CD14-positive monocyte (primary cell): ENCODE measurements at regions not wholly inside any gene's neighbourhood (a gene's known extent, or its start where the extent isn't known, plus 50 kb on each side); places are given as distances from the start of the nearest gene placed in this dataset.

Source experiments
- DNase-seq, 3 donors: peaks; one replicate each; pipeline ENCODE4 v3.0.0-alpha.2; 2011 to 2022
- H2AFZ ChIP-seq: 2 replicates; pipeline ENCODE4 v1.6.0; 2012; ENCODE audit warnings: mild to moderate bottlenecking, low read depth, low read length, inconsistent platforms; ENCODE audit not compliant: insufficient read depth, poor library complexity, severe bottlenecking
- H3K27ac ChIP-seq, 2 donors: 1 replicate in 1 of 2; 2 replicates in 1 of 2; pipeline ENCODE4 v1.5.1; 2012 to 2013; ENCODE audit warnings: low read length in 2 of 2, control low read depth in 1 of 2, inconsistent platforms in 1 of 2, low read depth in 1 of 2, mild to moderate bottlenecking in 1 of 2
- H3K27me3 ChIP-seq, 2 donors: one replicate each; pipeline versions ENCODE4 v1.6.0 to v1.6.1; 2011 to 2013; ENCODE audit warnings: low read length in 2 of 2; ENCODE audit not compliant: control insufficient read depth in 2 of 2, insufficient read depth in 2 of 2
- H3K36me3 ChIP-seq, 2 donors: replicated peaks in 1 of 2; 1 replicate in 1 of 2; 2 replicates in 1 of 2; pipeline versions ENCODE4 v1.5.1 to v1.6.1; 2012 to 2013; ENCODE audit warnings: low read length in 2 of 2, control low read depth in 1 of 2, inconsistent platforms in 1 of 2, mild to moderate bottlenecking in 1 of 2; ENCODE audit not compliant: insufficient read depth in 2 of 2, control insufficient read depth in 1 of 2
- H3K4me1 ChIP-seq, 2 donors: 1 replicate in 1 of 2; 2 replicates in 1 of 2; pipeline versions ENCODE4 v1.5.1 to v1.6.1; 2012 to 2013; ENCODE audit warnings: low read length in 2 of 2, control low read depth in 1 of 2, inconsistent platforms in 1 of 2, mild to moderate bottlenecking in 1 of 2, moderate library complexity in 1 of 2; ENCODE audit not compliant: insufficient read depth in 2 of 2, control insufficient read depth in 1 of 2
- H3K4me2 ChIP-seq: replicated peaks from 2 replicates; pipeline ENCODE3; 2012; ENCODE audit warnings: low read length, moderate library complexity, mild to moderate bottlenecking; ENCODE audit not compliant: poor library complexity, severe bottlenecking; ENCODE audit errors: extremely low read depth
- H3K4me3 ChIP-seq, 3 experiments: fragments of 200-600 bp in 1 of 3; sonication (generic) in 1 of 3; replicated peaks in 1 of 3; 1 replicate in 2 of 3; 2 replicates in 1 of 3; pipeline ENCODE4 v1.5.1; 2011 to 2013; ENCODE audit warnings: low read length in 3 of 3, mild to moderate bottlenecking in 3 of 3, control low read depth in 2 of 3, low read depth in 2 of 3, inconsistent platforms in 1 of 3, moderate library complexity in 1 of 3
- H3K79me2 ChIP-seq: 2 replicates; pipeline ENCODE4 v1.6.0; 2012; ENCODE audit warnings: mild to moderate bottlenecking, control low read depth, inconsistent platforms, low read length, moderate library complexity; ENCODE audit not compliant: insufficient read depth
- H3K9ac ChIP-seq: 2 replicates; pipeline ENCODE4 v1.6.0; 2017; ENCODE audit warnings: low read length, mild to moderate bottlenecking; ENCODE audit not compliant: insufficient read depth, poor library complexity, severe bottlenecking
- H3K9me3 ChIP-seq, 2 donors: replicated peaks in 1 of 2; 1 replicate in 1 of 2; 2 replicates in 1 of 2; pipeline versions ENCODE4 v1.5.1 to v1.6.1; 2012 to 2013; ENCODE audit warnings: low read length in 2 of 2, control low read depth in 1 of 2; ENCODE audit not compliant: control insufficient read depth in 1 of 2, insufficient read depth in 1 of 2
- H4K20me1 ChIP-seq: 2 replicates; pipeline ENCODE4 v1.6.0; 2012; ENCODE audit warnings: mild to moderate bottlenecking, low read length, control low read depth, moderate library complexity; ENCODE audit not compliant: insufficient read depth
- H3K27ac Mint-ChIP-seq, 7 donors: one replicate each; pipeline ENCODE4 v1.8.0; 2020; ENCODE audit warnings: mild to moderate bottlenecking in 7 of 7, mixed read lengths in 7 of 7, moderate library complexity in 6 of 7, inconsistent platforms in 2 of 7
- H3K27me3 Mint-ChIP-seq, 3 donors: one replicate each; pipeline ENCODE4 v1.8.0; 2021 to 2022; ENCODE audit warnings: low read depth in 3 of 3, mild to moderate bottlenecking in 3 of 3, mixed read lengths in 3 of 3, moderate library complexity in 3 of 3, inconsistent platforms in 1 of 3
- H3K36me3 Mint-ChIP-seq, 2 donors: one replicate each; pipeline ENCODE4 v1.8.0; 2020; ENCODE audit warnings: mixed read lengths in 2 of 2, inconsistent platforms in 1 of 2, mild to moderate bottlenecking in 1 of 2
- H3K4me1 Mint-ChIP-seq: one replicate; pipeline ENCODE4 v1.8.0; 2020; ENCODE audit warnings: mild to moderate bottlenecking, mixed read lengths
- H3K4me3 Mint-ChIP-seq, 2 donors: one replicate each; pipeline ENCODE4 v1.8.0; 2020; ENCODE audit warnings: mild to moderate bottlenecking in 2 of 2, mixed read lengths in 2 of 2, moderate library complexity in 1 of 2
- H3K9me3 Mint-ChIP-seq, 7 donors: one replicate each; pipeline ENCODE4 v1.8.0; 2020 to 2022; ENCODE audit warnings: mixed read lengths in 7 of 7, mild to moderate bottlenecking in 6 of 7, moderate library complexity in 6 of 7, inconsistent platforms in 2 of 7
- CTCF ChIP-seq: fragments of 200-600 bp; IDR thresholded peaks from one replicate; pipeline ENCODE4 v1.8.0; 2022; ENCODE audit warnings: antibody characterized with exemption, mild to moderate bottlenecking
- WGBS: methylation state at CpG from one replicate; pipeline ENCODE4 v1.1.5; 2013; ENCODE audit warnings: missing lambda C conversion rate; ENCODE audit not compliant: insufficient coverage; 5-methylcytosine and 5-hydroxymethylcytosine counted together
- intact Hi-C, 2 donors: fragments of 100-400 bp; cut with micrococcal nuclease; formaldehyde crosslinking; loops; one replicate each; pipeline versions ENCODE4 v1.15.0 to v1.15.1; 2023

GRCh38 chr6:14875481-14876063 is 370.3 kb upstream of the JARID2 start:
- Histone ChIP-seq H2AFZ (no peak overlapping the region), H3K4me3 (no peak overlapping the region), H4K20me1 (no peaks in the 10 kb centered on the region), H3K4me1 (peaks cover 76 to 80% of the 10 kb centered on the region in 2 donors), H3K4me2 (no peak overlapping the region), H3K9me3 (no peaks in the 10 kb centered on the region), H3K36me3 (no peaks in the 10 kb centered on the region), H3K27ac (peak overlapping the region in 1 of 2 donors; percentile 99), H3K9ac (no peak overlapping the region), H3K27me3 (no peaks in the 10 kb centered on the region), H3K79me2 (no peaks in the 10 kb centered on the region)
- Mint-ChIP-seq H3K27me3 (peaks cover 0 to 2% (median 0%) of the 10 kb centered on the region in 3 donors), H3K4me3 (no peak overlapping the region), H3K27ac (peak overlapping the region; percentile 99 to 100 (median 100)), H3K36me3 (peaks cover 16 to 18% of the 10 kb centered on the region in 2 donors), H3K4me1 (peaks cover 94% of the 10 kb centered on the region), H3K9me3 (peaks cover 0 to 8% (median 0%) of the 10 kb centered on the region in 7 donors)
- no peak for TF ChIP-seq CTCF
- WGBS = 50% methylated on average over 2 of the region's 6 CpGs
- intact Hi-C loops = loop anchor here in 1 of 2 donors (5.0 to 10.0 kb wide), 3 partner anchors 37 to 189 kb away; no protein-coding TSS in a partner anchor
- peak; percentile 54 to 85 (median 63) for DNase-seq

GRCh38 chr6:14876778-14877613 is 368.9 kb upstream of the JARID2 start:
- Histone ChIP-seq H3K79me2 (no peaks in the 10 kb centered on the region), H3K4me3 (no peak overlapping the region), H3K9ac (peak overlapping the region; percentile 75), H3K36me3 (no peaks in the 10 kb centered on the region), H3K4me1 (peaks cover 86 to 90% of the 10 kb centered on the region in 2 donors), H3K27me3 (no peaks in the 10 kb centered on the region), H3K27ac (peak overlapping the region; percentile 95 to 99), H4K20me1 (no peaks in the 10 kb centered on the region), H2AFZ (no peak overlapping the region), H3K9me3 (no peaks in the 10 kb centered on the region), H3K4me2 (peak overlapping the region; percentile 32)
- Mint-ChIP-seq H3K9me3 (peaks cover 0 to 8% (median 0%) of the 10 kb centered on the region in 7 donors), H3K4me1 (peaks cover 95% of the 10 kb centered on the region), H3K36me3 (peaks cover 13 to 16% of the 10 kb centered on the region in 2 donors), H3K27ac (peak overlapping the region; percentile 99 to 100 (median 100)), H3K27me3 (peaks cover 0 to 2% (median 0%) of the 10 kb centered on the region in 3 donors), H3K4me3 (peak overlapping the region in 1 of 2 donors; percentile 67)
- intact Hi-C loops = loop anchor here in 1 of 2 donors (5.0 to 10.0 kb wide), 3 partner anchors 35 to 188 kb away; no protein-coding TSS in a partner anchor
- no peak for TF ChIP-seq CTCF
- 36% methylated on average over 4 of the region's 11 CpGs for WGBS
- peak; percentile 95 to 99 (median 99) for DNase-seq
